ENCODE measurements at regions not wholly inside any gene's neighbourhood (a gene's known extent, or its start where the extent isn't known, plus 50 kb on each side); places are given as distances from the start of the nearest gene placed in this dataset.

DNA sequence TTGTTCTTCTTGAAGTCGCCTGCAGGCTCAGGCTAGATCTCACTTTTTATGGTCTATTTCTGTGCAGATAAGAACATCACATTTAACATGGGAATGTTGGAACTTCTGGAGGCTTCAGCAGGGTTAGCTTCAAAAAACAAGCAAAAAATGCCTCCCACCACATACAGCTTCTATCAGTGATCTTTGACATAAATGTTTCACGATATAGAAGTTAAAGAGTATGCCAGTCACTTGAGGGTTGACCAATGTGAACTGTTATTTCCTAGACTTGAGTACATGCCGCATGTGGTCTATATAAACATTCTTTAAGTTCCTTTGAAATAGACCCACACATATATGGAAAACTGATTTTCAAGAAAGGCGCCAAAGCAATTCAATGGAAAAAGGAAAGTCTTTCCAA is 219.2 kb upstream of the KLF14 start:
- Histone ChIP-seq H3K36me3 (peaks cover 0 to 40% (median 0%) of the 10 kb centered on the region in 3 donors), H3K4me3 (no peak overlapping the region), H3K9me3 (no peaks in the 10 kb centered on the region), H3K27me3 (no peaks in the 10 kb centered on the region), H3K27ac (peak overlapping the region in 1 of 4 donors; percentile 31), H3K4me1 (peaks cover 0 to 87% (median 42%) of the 10 kb centered on the region in 4 donors)
- 77 to 82% methylated on average over 4 of the region's 4 CpGs for WGBS, 2 donors
- no peak for DNase-seq (ENCODE audit: low spot score in 2 of 2)
- TF ChIP-seq EP300 (IDR thresholded peaks at IDR 0.05) (no peak), CTCF (IDR thresholded peaks at IDR 0.05) (no peak), POLR2A (IDR thresholded peaks at IDR 0.05) (no peak)

GRCh38 chr7:130954918-130955564 is 221.0 kb upstream of the KLF14 start:
- WGBS, 2 donors, result 92% methylated on average over 6 of the region's 6 CpGs
- H3K9me3 ChIP-seq, result no peaks in the 10 kb centered on the region
- DNase-seq (ENCODE audit: low spot score in 2 of 2), result no peak
- H3K36me3 ChIP-seq, result peaks cover 0 to 47% (median 0%) of the 10 kb centered on the region in 3 donors
- no peak overlapping the region for H3K4me3 ChIP-seq
- H3K27ac ChIP-seq, result peak overlapping the region in 2 of 4 donors; percentile 23 to 78
- TF ChIP-seq EP300 (IDR thresholded peaks at IDR 0.05) (no peak), CTCF (IDR thresholded peaks at IDR 0.05) (no peak), POLR2A (IDR thresholded peaks at IDR 0.05) (no peak)
- peaks cover 0 to 90% (median 45%) of the 10 kb centered on the region in 4 donors for H3K4me1 ChIP-seq
- no peaks in the 10 kb centered on the region for H3K27me3 ChIP-seq

GRCh38 chr7:130955565-130955919 is 221.5 kb upstream of the KLF14 start:
- peaks cover 0 to 46% (median 0%) of the 10 kb centered on the region in 3 donors for H3K36me3 ChIP-seq
- peaks cover 0 to 93% (median 47%) of the 10 kb centered on the region in 4 donors for H3K4me1 ChIP-seq
- no peak for DNase-seq (ENCODE audit: low spot score in 2 of 2)
- TF ChIP-seq EP300 (IDR thresholded peaks at IDR 0.05) (no peak), POLR2A (IDR thresholded peaks at IDR 0.05) (no peak), CTCF (IDR thresholded peaks at IDR 0.05) (no peak)
- peak overlapping the region in 3 of 4 donors; percentile 25 to 78 (median 59) for H3K27ac ChIP-seq
- H3K4me3 ChIP-seq, result no peak overlapping the region
- no peaks in the 10 kb centered on the region for H3K27me3 ChIP-seq
- H3K9me3 ChIP-seq, result no peaks in the 10 kb centered on the region

- Histone ChIP-seq H3K9me3 (no peaks in the 10 kb centered on the region), H3K27me3 (no peaks in the 10 kb centered on the region)
Observed at GRCh38 chr7:130956417-130957136, 222.6 kb upstream of the KLF14 start.

More at GRCh38 chr7:130956417-130957136, 222.6 kb upstream of the KLF14 start:
- Histone ChIP-seq H3K4me3 (no peak overlapping the region), H3K4me1 (peaks cover 0 to 95% (median 51%) of the 10 kb centered on the region in 4 donors), H3K27ac (peak overlapping the region in 3 of 4 donors; percentile 50 to 78 (median 59)), H3K36me3 (peaks cover 0 to 37% (median 0%) of the 10 kb centered on the region in 3 donors)
- DNase-seq (ENCODE audit: low spot score in 2 of 2), result no peak
- WGBS, 2 donors, result 68 to 81% methylated on average over 7 of the region's 7 CpGs
- TF ChIP-seq CTCF (IDR thresholded peaks at IDR 0.05) (no peak), POLR2A (IDR thresholded peaks at IDR 0.05) (no peak), EP300 (IDR thresholded peaks at IDR 0.05) (no peak)

Data from tibial nerve (tissue), 4 donors.